K562 (cell line): ENCODE measurements at regions not wholly inside any gene's neighbourhood (a gene's known extent, or its start where the extent isn't known, plus 50 kb on each side); places are given as distances from the start of the nearest gene placed in this dataset.

ENCODE experiments used
- ATAC-seq: fragments of 200-7000 bp; cut with Tn5 transposase; 3 replicates; pipeline ENCODE4 v1.9.1; 2020; ENCODE audit warnings: moderate library complexity
- BruUV-seq: library from RNA; stranded (reverse); fragments of 400-500 nt; replicated peaks from 2 replicates; lab custom pipeline; 2021; lab: Mats Ljungman, UMichigan
- CTCF ChIA-PET: fragments of 300-600 bp; formaldehyde crosslinking; extraction: SDS; loops from one replicate; lab custom pipeline; 2021; ENCODE audit warnings: low intra/inter-chr PET ratio; lab: Yijun Ruan, JAX
- POLR2A ChIA-PET: fragments of 300-600, 350-650 bp; sonication (Branson Sonifier 250); formaldehyde crosslinking; extraction: SDS; loops from one replicate; lab custom pipeline; 2021; ENCODE audit warnings: antibody characterized with exemption, inconsistent platforms; lab: Yijun Ruan, JAX
- DNase-seq, 4 experiments: peaks; one replicate each; pipeline versions ENCODE4 v3.0.0 to v3.0.0-alpha.2; 2011 to 2018; ENCODE audit warnings: low spot score in 3 of 4, mixed read lengths in 3 of 4; ENCODE audit errors: extremely low read depth in 1 of 4
- FAIRE-seq: peaks from 2 replicates; lab custom pipeline; 2011; peaks lifted over from hg19 to GRCh38; lab: Jason Lieb, UNC
- H2AFZ ChIP-seq: 2 replicates; pipeline ENCODE4 v1.6.0; 2011; ENCODE audit warnings: low read depth, low read length, control low read depth, inconsistent platforms
- H3K27ac ChIP-seq: fragments of 200-600 bp; 3 replicates; pipeline ENCODE4 v1.8.0; 2011; ENCODE audit warnings: low read depth, mild to moderate bottlenecking, control low read depth, inconsistent platforms, low read length, moderate library complexity, mixed read lengths; ENCODE audit errors: extremely low read depth
- H3K27me3 ChIP-seq, 2 experiments: fragments of 300-600 bp in 1 of 2; 2 replicates in 1 of 2; 3 replicates in 1 of 2; pipeline versions ENCODE4 v1.6.0 to v1.8.0; 2011; ENCODE audit warnings: inconsistent platforms in 2 of 2, low read length in 2 of 2, mild to moderate bottlenecking in 1 of 2, mixed read lengths in 1 of 2, moderate library complexity in 1 of 2; ENCODE audit not compliant: control insufficient read depth in 2 of 2, insufficient read depth in 2 of 2
- H3K36me3 ChIP-seq: fragments of 300-600 bp; 3 replicates; pipeline ENCODE4 v1.8.0; 2011; ENCODE audit warnings: mild to moderate bottlenecking, low read length, inconsistent platforms; ENCODE audit not compliant: control insufficient read depth, insufficient read depth
- H3K4me1 ChIP-seq, 2 experiments: fragments of 200-600 bp in 1 of 2; replicated peaks in 1 of 2; 2 replicates in 1 of 2; 3 replicates in 1 of 2; pipeline versions ENCODE4 v1.5.1 to v1.8.0; 2011; ENCODE audit warnings: inconsistent platforms in 2 of 2, low read length in 2 of 2, mild to moderate bottlenecking in 1 of 2, mixed read lengths in 1 of 2, moderate library complexity in 1 of 2; ENCODE audit not compliant: control insufficient read depth in 2 of 2, insufficient read depth in 2 of 2
- H3K4me2 ChIP-seq: 2 replicates; pipeline ENCODE4 v1.6.1; 2011; ENCODE audit warnings: low read length, control low read depth, inconsistent platforms, mixed read lengths; ENCODE audit not compliant: insufficient read depth
- H3K4me3 ChIP-seq: fragments of 200-600 bp; sonication (generic), shearing (Covaris generic); 2 replicates; pipeline ENCODE4 v1.5.1; 2016; ENCODE audit warnings: control low read depth, inconsistent platforms
- H3K79me2 ChIP-seq: fragments of 200-600 bp; 3 replicates; pipeline ENCODE4 v1.8.0; 2011; ENCODE audit warnings: low read length, inconsistent platforms; ENCODE audit not compliant: control insufficient read depth, insufficient read depth
- H3K9ac ChIP-seq, 2 experiments: 2 replicates each; pipeline versions ENCODE4 v1.6.0 to v1.6.1; 2011; ENCODE audit warnings: low read depth in 2 of 2, low read length in 2 of 2, control low read depth in 1 of 2, inconsistent platforms in 1 of 2, mild to moderate bottlenecking in 1 of 2, mixed read lengths in 1 of 2; ENCODE audit not compliant: insufficient read depth in 1 of 2
- H3K9me1 ChIP-seq: one replicate; pipeline ENCODE4 v1.6.0; 2011; ENCODE audit warnings: inconsistent platforms, mild to moderate bottlenecking, low read length, moderate library complexity; ENCODE audit not compliant: control insufficient read depth, insufficient read depth
- H3K9me3 ChIP-seq: replicated peaks from 2 replicates; pipeline ENCODE4 v1.5.1; 2011; ENCODE audit warnings: low read depth, low read length, inconsistent platforms; ENCODE audit not compliant: control insufficient read depth, insufficient read depth
- H4K20me1 ChIP-seq: replicated peaks from 2 replicates; pipeline ENCODE4 v1.6.1; 2011; ENCODE audit warnings: low read length, inconsistent platforms, mixed read lengths; ENCODE audit not compliant: control insufficient read depth, insufficient read depth
- CREBBP ChIP-seq: IDR thresholded peaks from one replicate; pipeline ENCODE4 v1.6.1; 2012; ENCODE audit warnings: low read depth, mild to moderate bottlenecking, control low read depth, inconsistent platforms, low read length
- DMBX1 ChIP-seq: fragments of 250-450 bp; sonication (Bioruptor Pico); IDR thresholded peaks from 2 replicates; pipeline ENCODE4 v1.8.0; 2022; ENCODE audit warnings: inconsistent platforms, mild to moderate bottlenecking, moderate library complexity, borderline replicate concordance
- XRCC5 ChIP-seq: fragments of 200-400 bp; formaldehyde crosslinking; IDR thresholded peaks from 2 replicates; pipeline ENCODE4 v1.6.1; 2017; ENCODE audit warnings: low read depth, mild to moderate bottlenecking, low read length
- ZNF316 ChIP-seq: fragments of 450-650 bp; IDR thresholded peaks from 2 replicates; pipeline ENCODE4 v1.6.1; 2016
- WGBS: fragments of 100-300 bp; shearing (Covaris generic); methylation state at CpG from one replicate; pipeline ENCODE4 v1.1.6; 2016; ENCODE audit warnings: low coverage, mixed read lengths; ENCODE audit not compliant: insufficient coverage; ENCODE audit errors: missing lambda C conversion rate; 5-methylcytosine and 5-hydroxymethylcytosine counted together
- in situ Hi-C: fragments of 300-500 bp; cut with MboI; formaldehyde crosslinking; loops from 4 replicates; pipeline ENCODE4 v1.15.0; 2018; ENCODE audit warnings: inconsistent platforms, mixed read lengths
- intact Hi-C: fragments of 100-400 bp; cut with micrococcal nuclease; formaldehyde crosslinking; loops from 2 replicates; pipeline ENCODE4 v1.14.2; 2022

DNA sequence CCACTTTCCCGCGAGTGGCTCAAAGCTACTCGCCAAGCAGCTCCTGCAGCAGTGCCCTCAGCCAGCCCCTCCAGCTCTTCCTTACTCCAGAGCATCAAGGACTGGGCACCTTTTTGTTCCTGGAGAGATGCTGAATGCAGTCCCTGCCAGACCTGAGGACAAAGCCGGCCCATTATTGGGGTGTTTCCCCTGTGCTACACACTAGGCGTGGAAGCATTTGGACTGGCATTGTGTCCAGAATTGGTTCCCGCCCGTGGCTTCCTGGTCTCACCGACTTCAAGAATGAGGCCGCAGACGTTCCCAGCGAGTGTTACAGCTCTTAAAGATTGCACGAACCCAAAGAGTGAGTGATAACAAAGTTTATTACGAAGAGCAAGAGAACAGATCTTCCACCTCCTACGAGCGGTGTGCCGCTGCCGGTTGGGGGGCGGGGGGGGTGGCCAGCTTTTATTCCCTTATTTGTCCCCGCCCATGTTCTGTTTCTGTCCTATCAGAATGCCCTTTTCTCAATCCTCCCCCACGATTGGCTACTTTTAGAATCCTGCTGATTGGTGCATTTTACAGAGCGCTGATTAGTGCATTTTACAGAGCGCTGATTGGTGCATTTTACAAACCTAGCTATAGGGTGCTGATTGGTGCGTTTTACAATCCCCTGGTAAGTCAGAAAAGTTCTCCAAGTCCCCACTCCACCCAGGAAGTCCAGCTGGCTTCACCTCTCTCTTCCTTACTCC, 62.4 kb downstream of the NSMCE3 start:
- Histone ChIP-seq H3K27ac (no peak overlapping the region), H3K9me3 (no peaks in the 10 kb centered on the region), H3K4me3 (no peak overlapping the region), H3K79me2 (no peaks in the 10 kb centered on the region), H4K20me1 (no peaks in the 10 kb centered on the region), H3K9ac (no peak overlapping the region), H2AFZ (no peak overlapping the region), H3K36me3 (no peaks in the 10 kb centered on the region), H3K27me3 (peaks cover 7 to 16% of the 10 kb centered on the region in 2 experiments; a peak in 4 of 5 replicates), H3K4me1 (no peaks in the 10 kb centered on the region), H3K4me2 (no peak overlapping the region), H3K9me1 (no peaks in the 10 kb centered on the region)
- ATAC-seq: no peak
- DNase-seq: no peak
- FAIRE-seq: no peak
- ChIA-PET POLR2A (no interaction called here), CTCF (no interaction called here)
- intact Hi-C loops (no loop called here), in situ Hi-C loops (no loop called here)
- WGBS: 25% methylated on average over 22 of the region's 23 CpGs
- TF ChIP-seq ZNF316 (peak; percentile 43), CREBBP (no peak)
- BruUV-seq: no TSS peak

DNA sequence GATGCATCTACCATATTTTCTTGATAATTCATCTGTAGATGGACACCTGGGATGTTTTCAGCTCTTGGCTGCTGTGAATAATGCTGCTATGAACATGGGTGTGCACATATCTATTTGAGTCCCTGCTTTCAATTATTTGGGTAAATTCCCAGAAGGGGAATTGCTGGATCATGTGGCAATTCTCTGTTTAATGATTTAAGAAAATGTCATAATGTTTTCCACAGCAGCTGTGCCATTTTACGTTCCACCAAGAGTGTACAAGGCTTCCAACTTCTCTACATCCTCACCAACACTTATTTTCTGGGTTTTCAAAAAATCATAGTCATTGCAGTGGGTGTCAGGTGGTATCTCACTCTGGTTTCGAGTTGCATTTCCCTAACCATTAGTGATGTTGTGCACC, 64.4 kb downstream of the NSMCE3 start:
- CTCF ChIA-PET: no interaction called here
- Histone ChIP-seq H3K27ac (no peak overlapping the region), H3K9ac (no peak overlapping the region), H3K4me1 (no peaks in the 10 kb centered on the region), H3K4me2 (no peak overlapping the region), H3K36me3 (no peaks in the 10 kb centered on the region), H3K27me3 (peaks cover 7 to 16% of the 10 kb centered on the region in 2 experiments; a peak in 4 of 5 replicates), H3K9me3 (no peaks in the 10 kb centered on the region), H3K9me1 (no peaks in the 10 kb centered on the region), H3K4me3 (no peak overlapping the region), H4K20me1 (no peaks in the 10 kb centered on the region), H3K79me2 (no peaks in the 10 kb centered on the region), H2AFZ (no peak overlapping the region)
- no peak for ATAC-seq
- POLR2A ChIA-PET: no interaction called here
- intact Hi-C loops (no loop called here), in situ Hi-C loops (no loop called here)
- no peak for DNase-seq
- no peak for FAIRE-seq
- BruUV-seq: no TSS peak
- WGBS: 0% methylated on average over 2 of the region's 2 CpGs
- TF ChIP-seq DMBX1 (CRISPR knock-in tag) (no peak), XRCC5 (no peak)
